WTC11 (cell line): ENCODE measurements at regions not wholly inside any gene's neighbourhood (a gene's known extent, or its start where the extent isn't known, plus 50 kb on each side); places are given as distances from the start of the nearest gene placed in this dataset.

Experiments used
- ATAC-seq: fragments of 200-7000 bp; cut with Tn5 transposase; 2 replicates; pipeline ENCODE4 v1.10.0; 2021; ENCODE audit warnings: mild to moderate bottlenecking, moderate library complexity
- CTCF ChIA-PET: fragments of 300-600 bp; sonication (Branson Sonifier 250); formaldehyde crosslinking; loops from one replicate; lab custom pipeline; 2021; ENCODE audit warnings: antibody characterized with exemption; lab: Charles Lee
- POLR2A ChIA-PET: fragments of 350-600 bp; sonication (Branson Sonifier 250); formaldehyde crosslinking; loops from one replicate; lab custom pipeline; 2021; ENCODE audit warnings: antibody characterized with exemption; lab: Charles Lee
- DNase-seq: peaks from one replicate; pipeline ENCODE4 v3.0.0; 2021; ENCODE audit warnings: low spot score
- H3K27ac Mint-ChIP-seq: 2 replicates; pipeline ENCODE4 v1.8.0; 2021; ENCODE audit warnings: mixed read lengths
- H3K27me3 Mint-ChIP-seq: 2 replicates; pipeline ENCODE4 v1.8.0; 2021; ENCODE audit warnings: low read depth, mild to moderate bottlenecking, moderate library complexity, mixed read lengths
- H3K36me3 Mint-ChIP-seq: 2 replicates; pipeline ENCODE4 v1.8.0; 2021; ENCODE audit warnings: mixed read lengths
- H3K4me1 Mint-ChIP-seq: 2 replicates; pipeline ENCODE4 v1.8.0; 2022; ENCODE audit warnings: mixed read lengths
- H3K4me3 Mint-ChIP-seq: 2 replicates; pipeline ENCODE4 v1.8.0; 2021; ENCODE audit warnings: mild to moderate bottlenecking, moderate library complexity, mixed read lengths
- H3K9me3 Mint-ChIP-seq: 2 replicates; pipeline ENCODE4 v1.8.0; 2021; ENCODE audit warnings: mixed read lengths
- ATF3 ChIP-seq: sonication (generic); formaldehyde crosslinking; conservative IDR thresholded peaks from 2 replicates; pipeline ENCODE4 v1.8.1; 2022; ENCODE audit warnings: mild to moderate bottlenecking, missing genetic modification reagents
- CREM ChIP-seq: sonication (generic); formaldehyde crosslinking; IDR thresholded peaks from 2 replicates; pipeline ENCODE4 v1.8.1; 2022; ENCODE audit warnings: mild to moderate bottlenecking, missing genetic modification reagents, moderate library complexity
- EMX1 ChIP-seq: fragments of 250-450 bp; sonication (Bioruptor Pico); IDR thresholded peaks from 2 replicates; pipeline ENCODE4 v1.8.0; 2021; ENCODE audit warnings: mild to moderate bottlenecking
- FOXJ3 ChIP-seq: sonication (generic); formaldehyde crosslinking; IDR thresholded peaks from 2 replicates; pipeline ENCODE4 v1.9.0; 2021; ENCODE audit warnings: missing genetic modification reagents, mild to moderate bottlenecking, borderline replicate concordance
- GABPB1 ChIP-seq: sonication (generic); formaldehyde crosslinking; IDR thresholded peaks from 2 replicates; pipeline ENCODE4 v1.8.1; 2023; ENCODE audit warnings: mild to moderate bottlenecking, missing genetic modification reagents
- KAT7 ChIP-seq: sonication (generic); formaldehyde crosslinking; IDR thresholded peaks from 2 replicates; pipeline ENCODE4 v1.8.1; 2023; ENCODE audit warnings: missing genetic modification reagents, mild to moderate bottlenecking, borderline replicate concordance
- MYBL2 ChIP-seq: sonication (generic); formaldehyde crosslinking; IDR thresholded peaks from 2 replicates; pipeline ENCODE4 v1.8.1; 2023; ENCODE audit warnings: mild to moderate bottlenecking, moderate library complexity, missing genetic modification reagents
- NFE2L1 ChIP-seq: sonication (generic); formaldehyde crosslinking; IDR thresholded peaks from 2 replicates; pipeline ENCODE4 v1.8.1; 2023; ENCODE audit warnings: missing genetic modification reagents
- NFYB ChIP-seq: sonication (generic); formaldehyde crosslinking; conservative IDR thresholded peaks from 2 replicates; pipeline ENCODE4 v1.8.0; 2022; ENCODE audit warnings: low read depth, missing genetic modification reagents
- PRRX2 ChIP-seq: fragments of 250-450 bp; sonication (Bioruptor Pico); IDR thresholded peaks from 2 replicates; pipeline ENCODE4 v1.8.0; 2021; ENCODE audit warnings: mild to moderate bottlenecking
- SMAD4 ChIP-seq: sonication (generic); formaldehyde crosslinking; IDR thresholded peaks from 2 replicates; pipeline ENCODE4 v1.8.0; 2022; ENCODE audit warnings: mild to moderate bottlenecking, missing genetic modification reagents
- SOX15 ChIP-seq: fragments of 250-450 bp; sonication (Bioruptor Pico); IDR thresholded peaks from 2 replicates; pipeline ENCODE4 v1.9.0; 2021; ENCODE audit warnings: mild to moderate bottlenecking
- SP1 ChIP-seq: sonication (generic); formaldehyde crosslinking; conservative IDR thresholded peaks from 2 replicates; pipeline ENCODE4 v1.8.1; 2022; ENCODE audit warnings: missing genetic modification reagents
- TCF7 ChIP-seq: sonication (generic); formaldehyde crosslinking; IDR thresholded peaks from 2 replicates; pipeline ENCODE4 v1.8.0; 2022; ENCODE audit warnings: mild to moderate bottlenecking, low read depth, missing genetic modification reagents, moderate library complexity
- ZNF423 ChIP-seq: fragments of 250-450 bp; sonication (Bioruptor Pico); IDR thresholded peaks from 2 replicates; pipeline ENCODE4 v2.1.2; 2022; ENCODE audit warnings: mild to moderate bottlenecking, moderate library complexity
- TF ChIP-seq, protein P1 (sequence below): sonication (generic); formaldehyde crosslinking; IDR thresholded peaks from 2 replicates; pipeline ENCODE4 v1.8.1; 2023; ENCODE audit warnings: mild to moderate bottlenecking, missing genetic modification reagents, borderline replicate concordance
- TF ChIP-seq, protein P2 (sequence below): sonication (generic); formaldehyde crosslinking; IDR thresholded peaks from 2 replicates; pipeline ENCODE4 v1.8.0; 2022; ENCODE audit warnings: mild to moderate bottlenecking, missing genetic modification reagents
- TF ChIP-seq, protein P3 (sequence below): sonication (generic); formaldehyde crosslinking; IDR thresholded peaks from 2 replicates; pipeline ENCODE4 v1.8.1; 2022; ENCODE audit warnings: mild to moderate bottlenecking, moderate library complexity, missing genetic modification reagents
- TF ChIP-seq, protein P4 (sequence below): fragments of 250-450 bp; sonication (Bioruptor Pico); IDR thresholded peaks from 2 replicates; pipeline ENCODE4 v1.8.0; 2021; ENCODE audit warnings: mild to moderate bottlenecking
- TF ChIP-seq, protein P5 (sequence below): sonication (generic); formaldehyde crosslinking; IDR thresholded peaks from 2 replicates; pipeline ENCODE4 v1.8.0; 2022; ENCODE audit warnings: mild to moderate bottlenecking, missing genetic modification reagents
- TF ChIP-seq, protein P6 (sequence below): fragments of 250-450 bp; sonication (Bioruptor Pico); IDR thresholded peaks from 2 replicates; pipeline ENCODE4 v1.9.0; 2021; ENCODE audit warnings: mild to moderate bottlenecking

DNA sequence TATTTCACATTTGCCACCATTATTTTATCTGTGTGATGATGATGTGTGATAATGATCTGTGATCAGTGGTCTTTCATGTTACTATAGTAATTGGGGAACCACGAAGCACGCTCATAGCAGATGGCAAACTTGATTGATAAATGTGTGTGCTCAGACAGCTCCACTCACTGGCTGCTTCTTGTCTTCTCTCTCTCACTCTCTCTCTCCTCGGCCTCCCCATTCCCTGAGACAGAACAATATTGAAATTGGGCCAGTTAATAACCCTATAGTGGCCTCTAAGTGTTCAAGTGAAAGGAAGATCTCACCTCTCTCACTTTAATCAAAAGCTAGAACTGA, 60.7 kb upstream of the RAPGEF4 start:
- H3K4me1 Mint-ChIP-seq: peaks cover 8% of the 10 kb centered on the region
- H3K36me3 Mint-ChIP-seq: peaks cover 7% of the 10 kb centered on the region
- H3K27me3 Mint-ChIP-seq: peaks cover 30% of the 10 kb centered on the region
- peaks cover 10% of the 10 kb centered on the region for H3K9me3 Mint-ChIP-seq
- ChIA-PET CTCF (interaction anchor here (0.8 to 2.9 kb wide), 50 partner anchors 9 to 547 kb away, joined by 3 to 57 read pairs (median 7); partner anchors contain the start of gene PDK1), POLR2A (interaction anchor here (1.1 kb wide), 1 partner anchor 119 kb away, joined by 3 read pairs; the partner anchor contains the start of gene PDK1)
- DNase-seq (no peak), ATAC-seq (peak; percentile 62)
- H3K27ac Mint-ChIP-seq: no peak overlapping the region
- TF ChIP-seq, protein P1, sequence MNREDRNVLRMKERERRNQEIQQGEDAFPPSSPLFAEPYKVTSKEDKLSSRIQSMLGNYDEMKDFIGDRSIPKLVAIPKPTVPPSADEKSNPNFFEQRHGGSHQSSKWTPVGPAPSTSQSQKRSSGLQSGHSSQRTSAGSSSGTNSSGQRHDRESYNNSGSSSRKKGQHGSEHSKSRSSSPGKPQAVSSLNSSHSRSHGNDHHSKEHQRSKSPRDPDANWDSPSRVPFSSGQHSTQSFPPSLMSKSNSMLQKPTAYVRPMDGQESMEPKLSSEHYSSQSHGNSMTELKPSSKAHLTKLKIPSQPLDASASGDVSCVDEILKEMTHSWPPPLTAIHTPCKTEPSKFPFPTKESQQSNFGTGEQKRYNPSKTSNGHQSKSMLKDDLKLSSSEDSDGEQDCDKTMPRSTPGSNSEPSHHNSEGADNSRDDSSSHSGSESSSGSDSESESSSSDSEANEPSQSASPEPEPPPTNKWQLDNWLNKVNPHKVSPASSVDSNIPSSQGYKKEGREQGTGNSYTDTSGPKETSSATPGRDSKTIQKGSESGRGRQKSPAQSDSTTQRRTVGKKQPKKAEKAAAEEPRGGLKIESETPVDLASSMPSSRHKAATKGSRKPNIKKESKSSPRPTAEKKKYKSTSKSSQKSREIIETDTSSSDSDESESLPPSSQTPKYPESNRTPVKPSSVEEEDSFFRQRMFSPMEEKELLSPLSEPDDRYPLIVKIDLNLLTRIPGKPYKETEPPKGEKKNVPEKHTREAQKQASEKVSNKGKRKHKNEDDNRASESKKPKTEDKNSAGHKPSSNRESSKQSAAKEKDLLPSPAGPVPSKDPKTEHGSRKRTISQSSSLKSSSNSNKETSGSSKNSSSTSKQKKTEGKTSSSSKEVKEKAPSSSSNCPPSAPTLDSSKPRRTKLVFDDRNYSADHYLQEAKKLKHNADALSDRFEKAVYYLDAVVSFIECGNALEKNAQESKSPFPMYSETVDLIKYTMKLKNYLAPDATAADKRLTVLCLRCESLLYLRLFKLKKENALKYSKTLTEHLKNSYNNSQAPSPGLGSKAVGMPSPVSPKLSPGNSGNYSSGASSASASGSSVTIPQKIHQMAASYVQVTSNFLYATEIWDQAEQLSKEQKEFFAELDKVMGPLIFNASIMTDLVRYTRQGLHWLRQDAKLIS (CRISPR knock-in tag): no peak
- TF ChIP-seq MYBL2 (CRISPR knock-in tag) (no peak), KAT7 (no peak), ATF3 (CRISPR knock-in tag) (no peak), EMX1 (no peak)
- TF ChIP-seq, protein P2, sequence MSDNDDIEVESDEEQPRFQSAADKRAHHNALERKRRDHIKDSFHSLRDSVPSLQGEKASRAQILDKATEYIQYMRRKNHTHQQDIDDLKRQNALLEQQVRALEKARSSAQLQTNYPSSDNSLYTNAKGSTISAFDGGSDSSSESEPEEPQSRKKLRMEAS (CRISPR knock-in tag): no peak
- TF ChIP-seq, protein P3, sequence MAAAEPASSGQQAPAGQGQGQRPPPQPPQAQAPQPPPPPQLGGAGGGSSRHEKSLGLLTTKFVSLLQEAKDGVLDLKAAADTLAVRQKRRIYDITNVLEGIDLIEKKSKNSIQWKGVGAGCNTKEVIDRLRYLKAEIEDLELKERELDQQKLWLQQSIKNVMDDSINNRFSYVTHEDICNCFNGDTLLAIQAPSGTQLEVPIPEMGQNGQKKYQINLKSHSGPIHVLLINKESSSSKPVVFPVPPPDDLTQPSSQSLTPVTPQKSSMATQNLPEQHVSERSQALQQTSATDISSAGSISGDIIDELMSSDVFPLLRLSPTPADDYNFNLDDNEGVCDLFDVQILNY: no peak
- H3K4me3 Mint-ChIP-seq: no peak overlapping the region

DNA sequence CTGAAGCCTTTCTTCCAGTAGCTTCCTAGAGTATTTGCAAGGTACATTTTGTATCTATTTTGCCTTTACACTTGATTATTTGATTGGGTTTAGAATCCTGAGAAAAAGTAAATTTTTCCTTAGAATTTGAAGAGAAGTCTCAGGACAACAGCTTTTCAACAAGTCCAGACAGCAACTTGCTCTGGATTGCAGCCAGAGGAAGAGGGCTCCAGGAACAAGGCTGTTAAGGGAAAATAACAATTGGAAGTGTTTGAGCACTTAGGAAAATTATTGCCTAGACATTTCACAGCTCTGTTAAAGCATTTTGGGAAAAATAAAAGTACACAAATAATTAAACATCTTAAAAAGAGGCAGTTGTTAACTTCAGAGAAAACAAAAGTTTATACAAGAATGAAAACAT, 58.3 kb upstream of the RAPGEF4 start:
- ChIA-PET CTCF (interaction anchor here (1.1 kb wide), 1 partner anchor 26 kb away, joined by 3 read pairs; no protein-coding TSS in a partner anchor), POLR2A (no interaction called here)
- peaks cover 20% of the 10 kb centered on the region for H3K9me3 Mint-ChIP-seq
- peaks cover 30% of the 10 kb centered on the region for H3K27me3 Mint-ChIP-seq
- no peak for DNase-seq
- peaks cover 11% of the 10 kb centered on the region for H3K36me3 Mint-ChIP-seq
- no peak overlapping the region for H3K4me3 Mint-ChIP-seq
- no peak overlapping the region for H3K27ac Mint-ChIP-seq
- no peak for TF ChIP-seq KAT7
- no peak for TF ChIP-seq SP1 (CRISPR knock-in tag)
- TF ChIP-seq, all 79 proteins: peak for 0
- H3K4me1 Mint-ChIP-seq: peaks cover 8% of the 10 kb centered on the region
- no peak for ATAC-seq

DNA sequence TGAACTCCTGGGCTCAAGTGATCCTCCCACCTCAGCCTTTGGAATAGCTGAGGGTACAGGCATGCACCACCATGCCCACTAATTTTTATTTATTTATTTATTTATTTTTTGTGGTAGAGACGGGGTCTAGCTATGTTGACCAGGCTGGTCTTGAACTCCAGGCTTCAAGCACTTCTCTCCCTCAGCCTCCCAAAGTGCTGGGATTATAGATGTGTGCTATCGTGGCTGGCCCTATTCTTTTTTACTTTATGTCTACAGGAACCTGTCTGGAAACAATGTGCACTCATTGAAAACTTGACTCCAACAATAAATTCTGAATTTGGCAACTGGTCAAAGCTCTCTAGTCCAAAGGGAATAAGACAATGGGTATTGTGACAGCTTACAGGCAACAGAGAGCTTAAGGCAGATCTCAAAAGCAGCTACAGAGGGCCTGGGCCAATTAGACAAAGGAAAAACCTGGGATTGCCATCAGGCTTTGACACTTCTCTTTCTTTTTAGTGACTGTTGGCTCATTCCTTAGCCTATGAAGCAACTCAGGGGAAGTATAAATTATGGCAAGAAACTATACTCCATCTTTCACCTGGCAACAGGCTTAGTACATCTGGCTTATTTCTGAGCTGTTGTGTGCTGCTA, 55.1 kb upstream of the RAPGEF4 start:
- CTCF ChIA-PET: no interaction called here
- DNase-seq (no peak), ATAC-seq (no peak)
- Mint-ChIP-seq H3K27ac (no peak overlapping the region), H3K9me3 (peaks cover 33% of the 10 kb centered on the region), H3K36me3 (peaks cover 9% of the 10 kb centered on the region; the same call in 1 of the 2 replicates), H3K27me3 (peaks cover 7% of the 10 kb centered on the region), H3K4me1 (no peaks in the 10 kb centered on the region), H3K4me3 (no peak overlapping the region)
- POLR2A ChIA-PET: no interaction called here
- no peak for TF ChIP-seq NFYB (CRISPR knock-in tag)
- no peak for TF ChIP-seq PRRX2 (CRISPR knock-in tag)
- TF ChIP-seq, protein P4, sequence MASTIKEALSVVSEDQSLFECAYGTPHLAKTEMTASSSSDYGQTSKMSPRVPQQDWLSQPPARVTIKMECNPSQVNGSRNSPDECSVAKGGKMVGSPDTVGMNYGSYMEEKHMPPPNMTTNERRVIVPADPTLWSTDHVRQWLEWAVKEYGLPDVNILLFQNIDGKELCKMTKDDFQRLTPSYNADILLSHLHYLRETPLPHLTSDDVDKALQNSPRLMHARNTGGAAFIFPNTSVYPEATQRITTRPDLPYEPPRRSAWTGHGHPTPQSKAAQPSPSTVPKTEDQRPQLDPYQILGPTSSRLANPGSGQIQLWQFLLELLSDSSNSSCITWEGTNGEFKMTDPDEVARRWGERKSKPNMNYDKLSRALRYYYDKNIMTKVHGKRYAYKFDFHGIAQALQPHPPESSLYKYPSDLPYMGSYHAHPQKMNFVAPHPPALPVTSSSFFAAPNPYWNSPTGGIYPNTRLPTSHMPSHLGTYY: no peak
- TF ChIP-seq FOXJ3 (CRISPR knock-in tag): no peak
- no peak for TF ChIP-seq SOX15
- no peak for TF ChIP-seq TCF7 (CRISPR knock-in tag)
- no peak for TF ChIP-seq GABPB1
- TF ChIP-seq NFE2L1: no peak
- no peak for TF ChIP-seq SMAD4 (CRISPR knock-in tag)
- TF ChIP-seq, protein P5, sequence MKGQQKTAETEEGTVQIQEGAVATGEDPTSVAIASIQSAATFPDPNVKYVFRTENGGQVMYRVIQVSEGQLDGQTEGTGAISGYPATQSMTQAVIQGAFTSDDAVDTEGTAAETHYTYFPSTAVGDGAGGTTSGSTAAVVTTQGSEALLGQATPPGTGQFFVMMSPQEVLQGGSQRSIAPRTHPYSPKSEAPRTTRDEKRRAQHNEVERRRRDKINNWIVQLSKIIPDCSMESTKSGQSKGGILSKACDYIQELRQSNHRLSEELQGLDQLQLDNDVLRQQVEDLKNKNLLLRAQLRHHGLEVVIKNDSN: no peak
- TF ChIP-seq MYBL2 (CRISPR knock-in tag): no peak
- TF ChIP-seq ZNF423 (CRISPR knock-in tag): no peak
- TF ChIP-seq, protein P2 (CRISPR knock-in tag): no peak
- TF ChIP-seq, protein P6, sequence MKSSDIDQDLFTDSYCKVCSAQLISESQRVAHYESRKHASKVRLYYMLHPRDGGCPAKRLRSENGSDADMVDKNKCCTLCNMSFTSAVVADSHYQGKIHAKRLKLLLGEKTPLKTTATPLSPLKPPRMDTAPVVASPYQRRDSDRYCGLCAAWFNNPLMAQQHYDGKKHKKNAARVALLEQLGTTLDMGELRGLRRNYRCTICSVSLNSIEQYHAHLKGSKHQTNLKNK (CRISPR knock-in tag): no peak
- no peak for TF ChIP-seq CREM (CRISPR knock-in tag)
